Type B pancreatic cell (in vitro differentiated cells): ENCODE measurements at regions not wholly inside any gene's neighbourhood (a gene's known extent, or its start where the extent isn't known, plus 50 kb on each side); places are given as distances from the start of the nearest gene placed in this dataset.

Experiments
- DNase-seq: peaks from one replicate; pipeline ENCODE4 v3.0.0; 2021; ENCODE audit warnings: mixed read lengths; ENCODE audit not compliant: unreplicated experiment; ENCODE audit errors: extremely low spot score
- H3K27ac Mint-ChIP-seq: 2 replicates; pipeline ENCODE4 v1.8.0; 2021; ENCODE audit warnings: mild to moderate bottlenecking, mixed read lengths
- H3K27me3 Mint-ChIP-seq: 2 replicates; pipeline ENCODE4 v1.8.0; 2021; ENCODE audit warnings: mixed read lengths
- H3K36me3 Mint-ChIP-seq: 2 replicates; pipeline ENCODE4 v1.8.0; 2021; ENCODE audit warnings: mixed read lengths
- H3K4me1 Mint-ChIP-seq: one replicate; pipeline ENCODE4 v1.8.0; 2021; ENCODE audit warnings: mixed read lengths; ENCODE audit not compliant: unreplicated experiment
- H3K4me3 Mint-ChIP-seq: 2 replicates; pipeline ENCODE4 v1.8.0; 2021; ENCODE audit warnings: mild to moderate bottlenecking, mixed read lengths
- H3K9me3 Mint-ChIP-seq: 2 replicates; pipeline ENCODE4 v1.8.0; 2021; ENCODE audit warnings: mixed read lengths
- CTCF ChIP-seq: fragments of 200-600 bp; sonication (generic); conservative IDR thresholded peaks from 2 replicates; pipeline ENCODE4 v1.5.0; 2021; ENCODE audit warnings: antibody characterized with exemption, mild to moderate bottlenecking

- Mint-ChIP-seq H3K36me3 (no peaks in the 10 kb centered on the region), H3K4me3 (no peak overlapping the region), H3K4me1 (peaks cover 6% of the 10 kb centered on the region), H3K27ac (no peak overlapping the region), H3K9me3 (peaks cover 3% of the 10 kb centered on the region), H3K27me3 (no peaks in the 10 kb centered on the region)
- DNase-seq: no peak
- TF ChIP-seq CTCF: no peak
These were observed 240.0 kb upstream of the AMIGO2 start for GRCh38 chr12:47319746-47320145.

GRCh38 chr12:47318963-47319362 is 239.2 kb upstream of the AMIGO2 start:
- Mint-ChIP-seq H3K9me3 (peaks cover 3% of the 10 kb centered on the region), H3K4me1 (peaks cover 6% of the 10 kb centered on the region), H3K4me3 (no peak overlapping the region), H3K27ac (no peak overlapping the region), H3K27me3 (no peaks in the 10 kb centered on the region), H3K36me3 (no peaks in the 10 kb centered on the region)
- no peak for TF ChIP-seq CTCF
- no peak for DNase-seq

- H3K9me3 Mint-ChIP-seq: no peaks in the 10 kb centered on the region
- no peaks in the 10 kb centered on the region for H3K36me3 Mint-ChIP-seq
- no peak for TF ChIP-seq CTCF
- H3K4me1 Mint-ChIP-seq: peaks cover 6% of the 10 kb centered on the region
- H3K27ac Mint-ChIP-seq: no peak overlapping the region
- no peaks in the 10 kb centered on the region for H3K27me3 Mint-ChIP-seq
- DNase-seq: no peak
- H3K4me3 Mint-ChIP-seq: no peak overlapping the region
These were observed 237.6 kb upstream of the AMIGO2 start for GRCh38 chr12:47317175-47317915.

- no peak for DNase-seq
- H3K27me3 Mint-ChIP-seq: no peaks in the 10 kb centered on the region
- H3K4me3 Mint-ChIP-seq: no peak overlapping the region
- no peak for TF ChIP-seq CTCF
- H3K9me3 Mint-ChIP-seq: no peaks in the 10 kb centered on the region
- H3K27ac Mint-ChIP-seq: no peak overlapping the region
- H3K4me1 Mint-ChIP-seq: peaks cover 6% of the 10 kb centered on the region
- no peaks in the 10 kb centered on the region for H3K36me3 Mint-ChIP-seq
These were observed 236.9 kb upstream of the AMIGO2 start for GRCh38 chr12:47316609-47317049.

- Mint-ChIP-seq H3K4me1 (peaks cover 6% of the 10 kb centered on the region), H3K27me3 (no peaks in the 10 kb centered on the region), H3K36me3 (no peaks in the 10 kb centered on the region), H3K4me3 (no peak overlapping the region), H3K9me3 (no peaks in the 10 kb centered on the region), H3K27ac (no peak overlapping the region)
- DNase-seq: no peak
- no peak for TF ChIP-seq CTCF
These were observed 235.2 kb upstream of the AMIGO2 start for GRCh38 chr12:47314996-47315395.
